H9 (cell line): ENCODE measurements at regions not wholly inside any gene's neighbourhood (a gene's known extent, or its start where the extent isn't known, plus 50 kb on each side); places are given as distances from the start of the nearest gene placed in this dataset.

Experiments
- DNase-seq: peaks from one replicate; pipeline ENCODE4 v3.0.0-alpha.2; 2017
- H2AFZ ChIP-seq: one replicate; pipeline ENCODE4 v1.6.1; 2013; ENCODE audit warnings: mild to moderate bottlenecking, low read length, control low read depth, moderate library complexity
- H2AK5ac ChIP-seq: 2 replicates; pipeline ENCODE4 v1.6.1; 2013; ENCODE audit warnings: low read length, control low read depth, mixed read lengths; ENCODE audit not compliant: insufficient read length
- H2BK120ac ChIP-seq: one replicate; pipeline ENCODE4 v1.6.1; 2013; ENCODE audit warnings: low read depth, mild to moderate bottlenecking, low read length, control low read depth, inconsistent platforms; ENCODE audit not compliant: poor library complexity, severe bottlenecking
- H2BK12ac ChIP-seq: 2 replicates; pipeline ENCODE4 v1.6.1; 2013; ENCODE audit warnings: low read length, control low read depth, mixed read lengths, low read depth; ENCODE audit not compliant: insufficient read length
- H2BK15ac ChIP-seq: 2 replicates; pipeline ENCODE4 v1.6.1; 2013; ENCODE audit warnings: low read depth, low read length, control low read depth
- H2BK20ac ChIP-seq: one replicate; pipeline ENCODE4 v1.6.1; 2013; ENCODE audit warnings: low read depth, mild to moderate bottlenecking, low read length, control low read depth, inconsistent platforms; ENCODE audit not compliant: poor library complexity, severe bottlenecking
- H2BK5ac ChIP-seq: 2 replicates; pipeline ENCODE4 v1.6.1; 2013; ENCODE audit warnings: low read length, control low read depth, mixed read lengths; ENCODE audit not compliant: insufficient read length
- H3K14ac ChIP-seq: 2 replicates; pipeline ENCODE4 v1.6.1; 2013; ENCODE audit warnings: low read length, control low read depth; ENCODE audit not compliant: insufficient read depth
- H3K18ac ChIP-seq: 2 replicates; pipeline ENCODE4 v1.6.1; 2013; ENCODE audit warnings: low read depth, mild to moderate bottlenecking, mixed read lengths, low read length, control low read depth; ENCODE audit not compliant: insufficient read length
- H3K23ac ChIP-seq: 2 replicates; pipeline ENCODE4 v1.6.1; 2013; ENCODE audit warnings: low read length, control low read depth, mixed read lengths, low read depth; ENCODE audit not compliant: insufficient read length
- H3K23me2 ChIP-seq: 2 replicates; pipeline ENCODE4 v1.6.1; 2013; ENCODE audit warnings: low read depth, mild to moderate bottlenecking, mixed read lengths, low read length, control low read depth; ENCODE audit not compliant: insufficient read length, poor library complexity, severe bottlenecking
- H3K27ac ChIP-seq: 2 replicates; pipeline ENCODE4 v1.5.1; 2013; ENCODE audit warnings: low read length, control low read depth, mixed read lengths, low read depth; ENCODE audit not compliant: insufficient read length
- H3K27me3 ChIP-seq: 2 replicates; pipeline ENCODE4 v1.6.1; 2013; ENCODE audit warnings: low read length, control low read depth, inconsistent platforms; ENCODE audit not compliant: insufficient read depth
- H3K4ac ChIP-seq: 2 replicates; pipeline ENCODE4 v1.6.1; 2013; ENCODE audit warnings: low read depth, mild to moderate bottlenecking, control low read depth, inconsistent platforms, low read length, moderate library complexity
- H3K4me1 ChIP-seq: 2 replicates; pipeline ENCODE4 v1.6.1; 2013; ENCODE audit warnings: low read length, control low read depth, inconsistent platforms; ENCODE audit not compliant: insufficient read depth
- H3K4me2 ChIP-seq: 2 replicates; pipeline ENCODE4 v1.6.1; 2013; ENCODE audit warnings: low read length, control low read depth, mixed read lengths; ENCODE audit not compliant: insufficient read length, insufficient read depth
- H3K56ac ChIP-seq: 2 replicates; pipeline ENCODE4 v1.6.1; 2013; ENCODE audit warnings: low read depth, mild to moderate bottlenecking, mixed read lengths, low read length, control low read depth; ENCODE audit not compliant: insufficient read length
- H3K79me1 ChIP-seq: 2 replicates; pipeline ENCODE4 v1.6.1; 2013; ENCODE audit warnings: low read depth, mild to moderate bottlenecking, moderate library complexity, low read length, control low read depth, inconsistent platforms; ENCODE audit not compliant: insufficient read depth, poor library complexity, severe bottlenecking
- H3K79me2 ChIP-seq: 2 replicates; pipeline ENCODE4 v1.6.1; 2013; ENCODE audit warnings: low read length, control low read depth, inconsistent platforms; ENCODE audit not compliant: insufficient read depth
- H3K9ac ChIP-seq: 2 replicates; pipeline ENCODE4 v1.6.1; 2013; ENCODE audit warnings: low read length, control low read depth, mixed read lengths; ENCODE audit not compliant: insufficient read length; ENCODE audit errors: extremely low read depth
- H3K9me3 ChIP-seq: one replicate; pipeline ENCODE4 v1.6.1; 2013; ENCODE audit warnings: low read depth, low read length, inconsistent platforms; ENCODE audit not compliant: control insufficient read depth
- H3T11ph ChIP-seq: one replicate; pipeline ENCODE4 v1.6.1; 2013; ENCODE audit warnings: mild to moderate bottlenecking, low read length, control low read depth, inconsistent platforms
- H4K20me1 ChIP-seq: one replicate; pipeline ENCODE4 v1.6.1; 2013; ENCODE audit not compliant: control insufficient read depth, insufficient read length, insufficient read depth
- H4K5ac ChIP-seq: 2 replicates; pipeline ENCODE4 v1.6.1; 2013; ENCODE audit warnings: low read depth, mild to moderate bottlenecking, mixed read lengths, low read length, control low read depth; ENCODE audit not compliant: insufficient read length
- H4K8ac ChIP-seq: replicated peaks from 2 replicates; pipeline ENCODE4 v1.6.1; 2013; ENCODE audit warnings: low read length, control low read depth, mixed read lengths, low read depth; ENCODE audit not compliant: insufficient read length
- H4K91ac ChIP-seq: 2 replicates; pipeline ENCODE4 v1.6.1; 2013; ENCODE audit warnings: low read depth, mild to moderate bottlenecking, moderate library complexity, mixed read lengths, low read length, control low read depth; ENCODE audit not compliant: insufficient read length
- H3K27ac Mint-ChIP-seq, 3 experiments: 2 replicates in 2 of 3; 3 replicates in 1 of 3; pipeline ENCODE4 v1.8.0; 2020 to 2021; ENCODE audit warnings: mixed read lengths in 3 of 3, mild to moderate bottlenecking in 1 of 3, moderate library complexity in 1 of 3
- H3K27me3 Mint-ChIP-seq: 2 replicates; pipeline ENCODE4 v1.8.0; 2021; ENCODE audit warnings: low read depth, mild to moderate bottlenecking, moderate library complexity, mixed read lengths
- H3K36me3 Mint-ChIP-seq, 3 experiments: 2 replicates in 2 of 3; 3 replicates in 1 of 3; pipeline ENCODE4 v1.8.0; 2020 to 2021; ENCODE audit warnings: low read depth in 3 of 3, mixed read lengths in 3 of 3; ENCODE audit not compliant: insufficient read depth in 1 of 3
- H3K4me1 Mint-ChIP-seq, 2 experiments: 2 replicates each; pipeline ENCODE4 v1.8.0; 2020; ENCODE audit warnings: mixed read lengths in 2 of 2
- H3K4me3 Mint-ChIP-seq, 2 experiments: 2 replicates in 1 of 2; 3 replicates in 1 of 2; pipeline ENCODE4 v1.8.0; 2020 to 2021; ENCODE audit warnings: mild to moderate bottlenecking in 2 of 2, mixed read lengths in 2 of 2, moderate library complexity in 1 of 2
- H3K9me3 Mint-ChIP-seq, 2 experiments: 2 replicates in 1 of 2; 3 replicates in 1 of 2; pipeline ENCODE4 v1.8.0; 2020; ENCODE audit warnings: mild to moderate bottlenecking in 2 of 2, mixed read lengths in 2 of 2, moderate library complexity in 1 of 2
- WGBS: extraction: QIAGEN DNeasy Blood & Tissue Kit; methylation state at CpG from one replicate; pipeline ENCODE4 v1.1.7; 2013; ENCODE audit warnings: missing lambda C conversion rate, low lambda C conversion rate, mixed read lengths; ENCODE audit not compliant: insufficient read length; ENCODE audit errors: extremely low coverage; 5-methylcytosine and 5-hydroxymethylcytosine counted together
- TF ChIP-seq, protein P1 (sequence below): fragments of 200-600 bp; sonication (generic); conservative IDR thresholded peaks from 3 replicates; pipeline ENCODE4 v1.8.0; 2021; ENCODE audit warnings: antibody characterized with exemption, mild to moderate bottlenecking

DNA sequence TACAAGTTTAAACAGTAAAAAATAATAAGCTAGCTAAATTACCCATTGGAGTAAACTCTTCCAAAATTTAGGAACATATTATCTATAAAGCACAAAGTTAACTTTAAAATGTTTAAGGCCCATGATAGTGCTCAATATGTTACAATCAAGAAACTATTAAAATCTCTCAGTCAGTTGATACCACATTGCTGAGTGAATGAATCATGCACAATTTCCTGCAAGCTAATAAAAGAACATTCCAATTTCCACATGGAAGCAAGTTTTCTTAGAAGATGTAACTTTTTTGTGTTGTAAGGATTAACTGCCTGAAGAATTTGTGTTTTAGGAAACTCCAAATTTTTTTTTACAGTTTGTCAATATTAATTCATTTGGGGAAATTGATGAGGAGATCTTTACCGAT lies 666.6 kb downstream of the SLITRK1 start:
- Histone ChIP-seq H3K79me1 (no peaks in the 10 kb centered on the region), H4K91ac (no peak overlapping the region), H4K5ac (no peak overlapping the region), H3K27ac (no peak overlapping the region), H2BK20ac (no peak overlapping the region), H3K23me2 (no peaks in the 10 kb centered on the region), H3K79me2 (no peaks in the 10 kb centered on the region), H2AK5ac (no peak overlapping the region), H2BK12ac (no peak overlapping the region), H3K4ac (no peak overlapping the region), H2BK120ac (no peak overlapping the region), H2BK15ac (no peak overlapping the region), H3T11ph (no peak overlapping the region), H3K14ac (no peak overlapping the region), H3K27me3 (no peaks in the 10 kb centered on the region), H4K20me1 (no peaks in the 10 kb centered on the region), H3K23ac (no peak overlapping the region), H3K56ac (no peak overlapping the region), H2BK5ac (no peak overlapping the region), H4K8ac (no peak overlapping the region), H3K4me1 (no peaks in the 10 kb centered on the region), H3K9ac (no peak overlapping the region), H3K9me3 (no peaks in the 10 kb centered on the region), H2AFZ (no peak overlapping the region), H3K4me2 (no peak overlapping the region), H3K18ac (no peak overlapping the region)
- TF ChIP-seq, protein P1, sequence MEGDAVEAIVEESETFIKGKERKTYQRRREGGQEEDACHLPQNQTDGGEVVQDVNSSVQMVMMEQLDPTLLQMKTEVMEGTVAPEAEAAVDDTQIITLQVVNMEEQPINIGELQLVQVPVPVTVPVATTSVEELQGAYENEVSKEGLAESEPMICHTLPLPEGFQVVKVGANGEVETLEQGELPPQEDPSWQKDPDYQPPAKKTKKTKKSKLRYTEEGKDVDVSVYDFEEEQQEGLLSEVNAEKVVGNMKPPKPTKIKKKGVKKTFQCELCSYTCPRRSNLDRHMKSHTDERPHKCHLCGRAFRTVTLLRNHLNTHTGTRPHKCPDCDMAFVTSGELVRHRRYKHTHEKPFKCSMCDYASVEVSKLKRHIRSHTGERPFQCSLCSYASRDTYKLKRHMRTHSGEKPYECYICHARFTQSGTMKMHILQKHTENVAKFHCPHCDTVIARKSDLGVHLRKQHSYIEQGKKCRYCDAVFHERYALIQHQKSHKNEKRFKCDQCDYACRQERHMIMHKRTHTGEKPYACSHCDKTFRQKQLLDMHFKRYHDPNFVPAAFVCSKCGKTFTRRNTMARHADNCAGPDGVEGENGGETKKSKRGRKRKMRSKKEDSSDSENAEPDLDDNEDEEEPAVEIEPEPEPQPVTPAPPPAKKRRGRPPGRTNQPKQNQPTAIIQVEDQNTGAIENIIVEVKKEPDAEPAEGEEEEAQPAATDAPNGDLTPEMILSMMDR: no peak
- no peak for DNase-seq
- no CpG with 5 or more reads among the region's 1 CpG for WGBS
- Mint-ChIP-seq H3K27me3 (no peaks in the 10 kb centered on the region), H3K36me3 (peaks cover 0 to 15% (median 0%) of the 10 kb centered on the region in 3 experiments; a peak in 4 of 7 replicates), H3K4me1 (peaks cover 15 to 23% of the 10 kb centered on the region in 2 experiments), H3K9me3 (peaks cover 3 to 6% of the 10 kb centered on the region in 2 experiments; a peak in 4 of 5 replicates), H3K4me3 (no peak overlapping the region), H3K27ac (no peak overlapping the region)
